GM19099 (cell line): ENCODE measurements at regions not wholly inside any gene's neighbourhood (a gene's known extent, or its start where the extent isn't known, plus 50 kb on each side); places are given as distances from the start of the nearest gene placed in this dataset.

ENCODE experiments used
- POLR2A ChIP-seq: IDR thresholded peaks from 3 replicates; pipeline ENCODE4 v1.6.1; 2011; ENCODE audit warnings: low read depth; ENCODE audit not compliant: insufficient read length; ENCODE audit errors: extremely low read depth

DNA sequence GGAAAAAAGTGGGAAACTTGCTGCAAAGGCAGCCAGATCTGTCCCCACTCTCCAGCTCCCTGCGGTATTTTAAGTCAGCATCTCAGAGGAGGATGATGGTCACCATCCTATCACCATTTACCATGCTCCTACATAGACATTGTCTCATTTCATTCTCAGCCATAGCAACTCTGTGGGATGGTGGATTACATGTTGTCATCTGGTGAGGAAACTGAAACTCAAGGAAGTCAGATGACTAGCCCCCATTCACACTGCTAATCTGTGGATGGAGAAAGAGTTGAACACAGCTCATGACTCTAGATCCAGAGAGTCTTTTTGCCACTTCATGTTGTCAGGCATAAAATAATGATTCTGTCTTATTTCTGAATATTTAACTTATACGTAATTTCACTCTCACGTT, 323.5 kb downstream of the PTTG2 start:
- TF ChIP-seq POLR2A = no peak

DNA sequence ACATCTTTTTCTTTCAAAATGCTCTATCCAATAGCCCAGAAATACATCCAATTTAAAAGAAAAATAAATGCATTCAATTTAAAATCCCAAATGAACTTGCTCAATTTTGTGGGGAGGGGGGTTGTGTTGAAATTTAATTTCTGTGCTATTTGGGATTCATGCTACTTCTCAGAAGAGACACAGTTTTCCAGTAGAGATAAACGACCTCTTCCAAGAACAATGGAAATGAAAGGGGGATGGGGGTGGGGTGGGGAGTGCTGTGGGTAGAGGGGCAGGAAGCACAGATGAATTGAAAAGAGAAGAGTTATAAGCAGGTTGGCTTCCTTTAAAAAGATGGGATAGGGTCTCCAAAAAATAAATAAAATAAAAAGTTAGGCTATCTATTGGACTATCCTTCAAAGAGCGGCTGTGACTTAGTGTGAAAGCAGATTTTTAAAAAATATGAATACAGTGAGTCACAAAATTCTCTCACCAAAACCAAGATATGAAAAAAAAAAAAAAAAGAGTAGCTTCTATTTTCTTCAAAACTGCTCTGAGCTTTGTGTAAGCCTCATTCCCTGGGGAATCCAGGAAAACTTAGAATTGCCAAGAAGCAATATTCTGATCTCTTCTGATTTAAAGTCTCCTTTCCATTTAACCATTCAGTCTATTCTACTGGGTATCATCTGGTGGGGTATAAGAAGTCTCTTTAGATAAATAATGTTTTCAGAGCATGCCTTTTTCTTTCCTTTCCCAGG, 324.3 kb downstream of the PTTG2 start:
- no peak for TF ChIP-seq POLR2A

- no peak for TF ChIP-seq POLR2A
These were observed 327.1 kb downstream of the PTTG2 start for GRCh38 chr4:38287101-38287851.

DNA sequence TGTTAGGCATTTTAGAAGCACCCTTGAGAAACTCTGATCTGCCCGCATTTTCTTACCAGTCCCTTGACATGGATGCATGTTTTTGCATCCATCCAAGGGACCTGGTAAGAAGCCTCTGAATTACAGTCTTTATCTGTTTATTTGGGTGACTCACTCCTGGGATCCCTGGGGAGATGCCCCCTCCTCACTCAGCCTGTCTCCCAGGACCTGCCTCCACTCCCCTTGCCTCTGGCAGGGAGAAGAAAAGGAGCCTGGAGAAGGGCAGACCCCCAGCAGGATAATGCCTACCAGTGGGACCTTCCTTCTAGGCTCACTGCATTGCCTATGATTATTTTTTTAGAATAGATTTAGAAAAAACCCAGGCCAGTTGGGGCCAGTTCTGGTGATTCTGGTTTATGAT, 329.4 kb downstream of the PTTG2 start:
- no peak for TF ChIP-seq POLR2A

DNA sequence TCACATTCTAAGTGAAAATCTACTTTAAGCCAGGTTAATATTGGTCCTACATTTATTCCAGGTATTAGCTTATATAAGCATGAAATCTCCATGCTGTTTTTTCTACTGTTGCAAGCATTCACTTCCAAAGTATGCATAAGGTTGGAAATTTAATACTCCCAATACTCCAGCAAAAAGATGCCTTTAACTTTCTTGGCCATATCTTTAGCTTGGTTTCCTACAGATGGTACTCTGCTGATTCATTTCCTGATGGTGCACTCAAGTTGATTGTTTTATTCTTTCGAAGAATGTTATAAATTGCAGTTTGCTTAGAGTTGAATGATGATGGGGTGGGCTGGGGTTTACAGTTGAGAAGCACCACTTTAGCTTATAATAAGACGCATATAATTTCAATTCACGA, 330.2 kb downstream of the PTTG2 start:
- no peak for TF ChIP-seq POLR2A

GRCh38 chr4:38290914-38291313, 330.7 kb downstream of the PTTG2 start:
- no peak for TF ChIP-seq POLR2A

DNA sequence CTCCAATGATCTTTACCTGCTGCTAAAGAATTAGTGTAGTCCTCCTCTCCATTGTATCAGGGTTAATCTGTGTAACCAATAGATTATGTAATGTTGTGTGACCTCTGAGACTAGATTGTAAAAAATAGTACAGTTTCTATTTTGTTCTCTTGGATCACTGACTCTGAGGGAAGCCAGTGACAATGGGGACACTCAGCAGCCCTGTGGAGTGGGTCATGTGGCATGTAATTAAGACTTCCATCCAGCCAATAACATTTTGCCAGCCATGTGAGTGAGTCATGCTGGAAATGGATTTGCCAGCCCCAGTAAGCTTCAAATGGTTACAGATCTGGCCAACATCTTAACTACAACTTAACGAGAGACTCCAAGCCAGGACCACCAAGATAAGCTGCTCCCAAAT, 332.3 kb downstream of the PTTG2 start:
- TF ChIP-seq POLR2A = no peak

DNA sequence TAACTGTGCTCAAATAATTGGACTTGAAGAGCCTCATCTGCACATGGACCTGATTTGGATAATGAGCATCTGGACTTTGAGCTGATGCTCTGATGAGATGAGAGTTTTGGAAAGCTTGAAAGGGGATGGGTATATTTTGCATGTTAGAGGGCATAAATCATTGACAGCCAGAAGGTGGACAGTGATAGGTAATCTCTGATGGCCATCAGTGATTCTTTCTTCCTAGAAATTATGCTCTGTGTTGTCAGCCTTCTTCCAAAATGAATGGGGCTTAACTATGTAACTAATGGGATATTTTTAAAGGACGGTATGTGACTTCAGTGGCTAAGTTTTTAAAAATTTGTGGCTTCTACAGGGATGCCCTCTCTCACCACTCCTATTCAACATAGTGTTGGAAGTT, 334.0 kb downstream of the PTTG2 start:
- no peak for TF ChIP-seq POLR2A

DNA sequence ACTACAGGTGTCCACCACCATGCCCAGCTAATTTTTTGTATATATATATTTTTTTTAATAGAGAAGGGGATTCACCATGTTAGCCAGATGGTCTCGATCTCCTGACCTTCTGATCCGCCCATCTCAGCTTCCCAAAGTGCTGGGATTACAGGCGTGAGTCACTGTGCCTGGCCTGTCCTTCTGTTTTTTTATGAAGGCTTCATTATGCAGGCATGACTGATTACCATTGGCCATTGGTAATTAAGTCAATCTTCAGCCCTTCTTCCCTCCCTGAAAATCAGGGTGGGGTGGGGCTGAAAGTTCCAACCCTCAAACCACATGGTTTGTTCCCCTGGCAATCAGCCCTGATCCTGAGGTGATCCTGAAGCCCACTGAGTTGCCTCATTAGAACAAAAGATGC, 336.9 kb downstream of the PTTG2 start:
- TF ChIP-seq POLR2A = no peak

- TF ChIP-seq POLR2A = no peak
These were observed 338.9 kb downstream of the PTTG2 start for GRCh38 chr4:38298868-38299713.

- TF ChIP-seq POLR2A = no peak
These were observed 342.7 kb downstream of the PTTG2 start for GRCh38 chr4:38302910-38303309.

GRCh38 chr4:38306482-38307071, 346.4 kb downstream of the PTTG2 start:
- TF ChIP-seq POLR2A = no peak

GRCh38 chr4:38308728-38309311, 348.6 kb downstream of the PTTG2 start:
- TF ChIP-seq POLR2A = no peak

DNA sequence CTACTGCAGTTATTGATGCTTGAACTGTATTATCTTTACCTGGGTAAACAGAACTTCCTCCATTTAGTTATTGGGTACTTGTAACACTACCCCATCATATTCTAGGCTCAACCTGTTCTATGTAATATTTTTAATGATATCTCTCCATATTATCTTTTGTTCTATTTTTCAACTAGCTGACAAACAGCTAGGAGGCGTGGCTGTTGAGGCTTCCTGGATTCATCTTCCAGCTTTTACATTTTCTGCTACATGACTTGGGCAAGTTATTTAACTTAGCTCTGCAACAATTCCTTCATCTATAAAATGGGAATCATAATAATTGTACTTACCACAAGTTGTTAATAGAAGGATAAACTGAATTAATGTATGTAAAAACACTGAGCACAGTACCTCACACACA, 349.3 kb downstream of the PTTG2 start:
- TF ChIP-seq POLR2A = no peak
